K562 (cell line): ENCODE measurements at regions not wholly inside any gene's neighbourhood (a gene's known extent, or its start where the extent isn't known, plus 50 kb on each side); places are given as distances from the start of the nearest gene placed in this dataset.

Source experiments
- CBFB ChIP-seq: sonication (generic); formaldehyde crosslinking; IDR thresholded peaks from 2 replicates; pipeline ENCODE4 v1.4.0; 2020; ENCODE audit warnings: mild to moderate bottlenecking, missing genetic modification reagents
- EP300 ChIP-seq: IDR thresholded peaks from 2 replicates; pipeline ENCODE4 v1.6.1; 2012; ENCODE audit warnings: low read length, improper control_type of control experiment
- GATAD2A ChIP-seq: fragments of 450-650 bp; IDR thresholded peaks from 2 replicates; pipeline ENCODE4 v1.6.1; 2017
- HOXB6 ChIP-seq: fragments of 250-450 bp; sonication (Bioruptor Pico); IDR thresholded peaks from 2 replicates; pipeline ENCODE4 v1.5.1; 2022; ENCODE audit warnings: mild to moderate bottlenecking, borderline replicate concordance
- PCBP2 ChIP-seq: fragments of 200-400 bp; formaldehyde crosslinking; IDR thresholded peaks from 2 replicates; pipeline ENCODE4 v1.6.1; 2018; ENCODE audit warnings: low read length, low read depth, mild to moderate bottlenecking, moderate library complexity; ENCODE audit not compliant: poor library complexity, severe bottlenecking
- POLR2AphosphoS5 ChIP-seq: IDR thresholded peaks from 2 replicates; pipeline ENCODE4 v1.6.1; 2011; ENCODE audit warnings: mild to moderate bottlenecking, low read depth, low read length, moderate library complexity; ENCODE audit not compliant: control insufficient read depth, insufficient read depth
- SMAD1 ChIP-seq: fragments of 150-350 bp; IDR thresholded peaks from 2 replicates; pipeline ENCODE4 v1.6.1; 2014; ENCODE audit warnings: low read length, low read depth; ENCODE audit not compliant: partially characterized antibody
- SMC3 ChIP-seq: conservative IDR thresholded peaks from 2 replicates; pipeline ENCODE4 v1.6.1; 2011; ENCODE audit warnings: low read depth, low read length, improper control_type of control experiment; ENCODE audit not compliant: insufficient read depth
- TF ChIP-seq, protein P1 (sequence below): sonication (generic); formaldehyde crosslinking; IDR thresholded peaks from 2 replicates; pipeline ENCODE4 v1.9.0; 2022; ENCODE audit warnings: mild to moderate bottlenecking, missing genetic modification reagents
- TF ChIP-seq, protein P2 (sequence below), 3 experiments: IDR thresholded peaks in 2 of 3; conservative IDR thresholded peaks in 1 of 3; 2 replicates each; pipeline ENCODE4 v1.5.1; 2011 to 2012; ENCODE audit warnings: low read length in 3 of 3, mild to moderate bottlenecking in 3 of 3, control low read depth in 2 of 3, improper control_type of control experiment in 1 of 3, inconsistent platforms in 1 of 3, low read depth in 1 of 3, mixed read lengths in 1 of 3, moderate library complexity in 1 of 3; ENCODE audit not compliant: insufficient read depth in 2 of 3

DNA sequence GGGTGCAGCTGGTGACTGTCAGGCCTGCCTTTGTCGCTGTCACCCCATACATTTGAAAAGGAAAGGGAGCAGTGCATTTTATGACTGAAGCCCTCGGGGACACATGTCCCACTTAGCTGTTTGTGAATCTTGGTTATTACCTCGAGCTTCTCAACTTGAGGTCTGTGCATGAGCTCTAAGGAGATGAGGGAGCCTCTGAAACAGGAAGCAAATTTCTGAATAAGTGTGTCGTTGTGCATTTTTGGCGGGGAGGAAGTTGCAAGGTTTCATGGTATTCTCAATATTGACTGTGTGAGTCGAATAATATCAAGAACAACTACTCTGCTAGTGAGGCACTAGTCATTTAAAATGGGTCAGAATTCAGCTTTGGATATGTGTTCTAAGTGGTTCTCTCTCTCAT is 149.7 kb upstream of the PLET1 start:
- TF ChIP-seq POLR2AphosphoS5 (no peak), SMAD1 (no peak), EP300 (no peak), PCBP2 (no peak), HOXB6 (CRISPR knock-in tag) (no peak), SMC3 (no peak), CBFB (CRISPR knock-in tag) (no peak), GATAD2A (no peak)
- TF ChIP-seq, protein P1, sequence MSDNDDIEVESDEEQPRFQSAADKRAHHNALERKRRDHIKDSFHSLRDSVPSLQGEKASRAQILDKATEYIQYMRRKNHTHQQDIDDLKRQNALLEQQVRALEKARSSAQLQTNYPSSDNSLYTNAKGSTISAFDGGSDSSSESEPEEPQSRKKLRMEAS (CRISPR knock-in tag), result no peak
- TF ChIP-seq, protein P2, sequence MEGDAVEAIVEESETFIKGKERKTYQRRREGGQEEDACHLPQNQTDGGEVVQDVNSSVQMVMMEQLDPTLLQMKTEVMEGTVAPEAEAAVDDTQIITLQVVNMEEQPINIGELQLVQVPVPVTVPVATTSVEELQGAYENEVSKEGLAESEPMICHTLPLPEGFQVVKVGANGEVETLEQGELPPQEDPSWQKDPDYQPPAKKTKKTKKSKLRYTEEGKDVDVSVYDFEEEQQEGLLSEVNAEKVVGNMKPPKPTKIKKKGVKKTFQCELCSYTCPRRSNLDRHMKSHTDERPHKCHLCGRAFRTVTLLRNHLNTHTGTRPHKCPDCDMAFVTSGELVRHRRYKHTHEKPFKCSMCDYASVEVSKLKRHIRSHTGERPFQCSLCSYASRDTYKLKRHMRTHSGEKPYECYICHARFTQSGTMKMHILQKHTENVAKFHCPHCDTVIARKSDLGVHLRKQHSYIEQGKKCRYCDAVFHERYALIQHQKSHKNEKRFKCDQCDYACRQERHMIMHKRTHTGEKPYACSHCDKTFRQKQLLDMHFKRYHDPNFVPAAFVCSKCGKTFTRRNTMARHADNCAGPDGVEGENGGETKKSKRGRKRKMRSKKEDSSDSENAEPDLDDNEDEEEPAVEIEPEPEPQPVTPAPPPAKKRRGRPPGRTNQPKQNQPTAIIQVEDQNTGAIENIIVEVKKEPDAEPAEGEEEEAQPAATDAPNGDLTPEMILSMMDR (IDR thresholded peaks at IDR 0.05 in 2 of 3, conservative IDR thresholded peaks at IDR 0.05 in 1 of 3; ENCODE audit: insufficient read depth in 2 of 3, low read depth in 1 of 3, low read length in 3 of 3), result no peak
